CD8-positive, alpha-beta memory T cell (primary cell): ENCODE measurements at regions not wholly inside any gene's neighbourhood (a gene's known extent, or its start where the extent isn't known, plus 50 kb on each side); places are given as distances from the start of the nearest gene placed in this dataset.

Source experiments
- CTCF ChIA-PET: fragments of 350-600 bp; sonication (Branson Sonifier 250); formaldehyde crosslinking; loops from one replicate; lab custom pipeline; 2021; ENCODE audit warnings: antibody characterized with exemption; lab: Charles Lee
- POLR2A ChIA-PET: fragments of 350-600 bp; sonication (Branson Sonifier 250); formaldehyde crosslinking; loops from one replicate; lab custom pipeline; 2021; ENCODE audit warnings: antibody characterized with exemption; lab: Charles Lee
- DNase-seq, 5 donors: peaks; one replicate each; pipeline versions ENCODE4 v3.0.0 to v3.0.0-alpha.2; 2020 to 2022; ENCODE audit warnings: mixed read lengths in 1 of 5
- H3K27ac ChIP-seq: one replicate; pipeline ENCODE4 v1.7.0; 2013; ENCODE audit warnings: low read depth, mild to moderate bottlenecking, low read length, moderate library complexity
- H3K27me3 ChIP-seq: 2 replicates; pipeline ENCODE4 v1.7.0; 2013; ENCODE audit warnings: low read length, mild to moderate bottlenecking; ENCODE audit not compliant: insufficient read depth, poor library complexity, severe bottlenecking
- H3K36me3 ChIP-seq: 2 replicates; pipeline ENCODE4 v1.7.0; 2013; ENCODE audit warnings: mild to moderate bottlenecking, low read length, moderate library complexity; ENCODE audit not compliant: insufficient read depth
- H3K4me1 ChIP-seq: 2 replicates; pipeline ENCODE4 v1.7.0; 2013; ENCODE audit warnings: mild to moderate bottlenecking, low read length, moderate library complexity; ENCODE audit not compliant: insufficient read depth
- H3K4me3 ChIP-seq: 2 replicates; pipeline ENCODE4 v1.7.0; 2013; ENCODE audit warnings: mild to moderate bottlenecking, low read length
- H3K9me3 ChIP-seq: 2 replicates; pipeline ENCODE4 v1.7.0; 2013; ENCODE audit warnings: mild to moderate bottlenecking, low read length
- H3K27ac Mint-ChIP-seq, 8 donors: one replicate each; pipeline ENCODE4 v1.8.0; 2020 to 2021; ENCODE audit warnings: mixed read lengths in 8 of 8, mild to moderate bottlenecking in 6 of 8, inconsistent platforms in 3 of 8, moderate library complexity in 3 of 8
- H3K27me3 Mint-ChIP-seq, 2 donors: one replicate each; pipeline ENCODE4 v1.8.0; 2020 to 2021; ENCODE audit warnings: mixed read lengths in 2 of 2, mild to moderate bottlenecking in 1 of 2, moderate library complexity in 1 of 2
- H3K36me3 Mint-ChIP-seq, 3 donors: one replicate each; pipeline ENCODE4 v1.8.0; 2020 to 2021; ENCODE audit warnings: mixed read lengths in 3 of 3, inconsistent platforms in 1 of 3, mild to moderate bottlenecking in 1 of 3
- H3K4me1 Mint-ChIP-seq, 3 donors: one replicate each; pipeline ENCODE4 v1.8.0; 2020 to 2021; ENCODE audit warnings: mixed read lengths in 3 of 3, inconsistent platforms in 1 of 3, mild to moderate bottlenecking in 1 of 3
- H3K4me3 Mint-ChIP-seq, 7 donors: one replicate each; pipeline ENCODE4 v1.8.0; 2020 to 2021; ENCODE audit warnings: mixed read lengths in 7 of 7, mild to moderate bottlenecking in 6 of 7, moderate library complexity in 4 of 7, inconsistent platforms in 2 of 7
- H3K9me3 Mint-ChIP-seq, 5 donors: one replicate each; pipeline ENCODE4 v1.8.0; 2020 to 2022; ENCODE audit warnings: mixed read lengths in 5 of 5, mild to moderate bottlenecking in 3 of 5, moderate library complexity in 2 of 5, inconsistent platforms in 1 of 5

GRCh38 chr2:188039307-188039706, 252.4 kb upstream of the GULP1 start:
- H3K27ac ChIP-seq, result no peak overlapping the region
- no peaks in the 10 kb centered on the region for H3K4me1 Mint-ChIP-seq
- CTCF ChIA-PET, result no interaction called here
- no peaks in the 10 kb centered on the region for H3K36me3 Mint-ChIP-seq
- H3K4me3 Mint-ChIP-seq, result no peak overlapping the region
- H3K36me3 ChIP-seq, result no peaks in the 10 kb centered on the region
- no peaks in the 10 kb centered on the region for H3K27me3 ChIP-seq
- DNase-seq, result no peak
- no peaks in the 10 kb centered on the region for H3K27me3 Mint-ChIP-seq
- no peaks in the 10 kb centered on the region for H3K9me3 ChIP-seq
- no peak overlapping the region for H3K4me3 ChIP-seq
- no peak overlapping the region for H3K27ac Mint-ChIP-seq
- POLR2A ChIA-PET, result no interaction called here
- H3K4me1 ChIP-seq, result no peaks in the 10 kb centered on the region
- peaks cover 0 to 7% (median 6%) of the 10 kb centered on the region in 5 donors for H3K9me3 Mint-ChIP-seq

DNA sequence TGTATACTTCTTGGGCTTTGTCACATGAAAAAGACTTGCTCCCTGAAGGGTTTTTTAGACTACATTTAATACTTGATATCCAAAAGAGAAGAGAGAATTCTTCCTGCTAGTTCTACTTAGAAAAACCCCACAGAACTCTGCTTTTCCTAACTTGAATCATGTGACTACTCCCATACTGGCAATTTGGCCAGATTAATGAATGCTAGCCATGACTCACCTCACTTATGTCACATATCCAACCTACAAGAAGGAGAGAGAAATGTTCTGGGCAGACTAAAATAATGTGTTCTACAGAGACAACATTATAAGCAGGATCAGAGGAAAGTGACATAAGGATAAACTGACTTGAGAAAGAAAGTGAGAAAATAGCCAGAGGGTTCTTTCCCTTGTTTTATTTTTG, 249.3 kb upstream of the GULP1 start:
- Mint-ChIP-seq H3K27me3 (no peaks in the 10 kb centered on the region), H3K36me3 (no peaks in the 10 kb centered on the region), H3K4me1 (no peaks in the 10 kb centered on the region), H3K27ac (no peak overlapping the region), H3K4me3 (no peak overlapping the region), H3K9me3 (peaks cover 0 to 11% (median 6%) of the 10 kb centered on the region in 5 donors)
- H3K4me1 ChIP-seq, result no peaks in the 10 kb centered on the region
- no peak overlapping the region for H3K4me3 ChIP-seq
- ChIA-PET POLR2A (no interaction called here), CTCF (no interaction called here)
- no peak overlapping the region for H3K27ac ChIP-seq
- H3K27me3 ChIP-seq, result no peaks in the 10 kb centered on the region
- DNase-seq, result no peak
- no peaks in the 10 kb centered on the region for H3K9me3 ChIP-seq
- no peaks in the 10 kb centered on the region for H3K36me3 ChIP-seq

DNA sequence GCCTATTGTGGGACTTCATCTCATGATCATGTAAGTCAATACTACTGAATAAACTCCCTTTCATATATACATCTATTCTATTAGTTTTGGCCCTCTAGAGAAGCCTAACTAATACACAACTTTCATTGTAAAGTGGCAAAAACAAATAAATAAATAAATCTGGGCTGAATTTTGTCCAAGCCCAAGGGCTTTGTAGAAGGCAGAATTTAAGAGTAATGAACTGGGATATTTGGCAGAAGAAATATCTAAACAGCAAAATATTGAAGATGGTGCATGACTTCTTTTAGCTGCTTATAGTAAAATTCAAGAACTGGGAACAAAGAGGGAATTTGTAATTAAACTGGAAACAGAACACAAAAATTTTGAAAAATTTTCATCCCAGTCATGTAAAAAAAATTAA, 246.7 kb upstream of the GULP1 start:
- Mint-ChIP-seq H3K27ac (no peak overlapping the region), H3K9me3 (peaks cover 0 to 11% (median 6%) of the 10 kb centered on the region in 5 donors), H3K4me1 (no peaks in the 10 kb centered on the region), H3K36me3 (no peaks in the 10 kb centered on the region), H3K27me3 (no peaks in the 10 kb centered on the region), H3K4me3 (no peak overlapping the region)
- DNase-seq, result no peak
- Histone ChIP-seq H3K27ac (no peak overlapping the region), H3K27me3 (no peaks in the 10 kb centered on the region), H3K36me3 (no peaks in the 10 kb centered on the region), H3K9me3 (no peaks in the 10 kb centered on the region), H3K4me3 (no peak overlapping the region), H3K4me1 (no peaks in the 10 kb centered on the region)
- CTCF ChIA-PET, result no interaction called here
- POLR2A ChIA-PET, result no interaction called here

- ChIA-PET POLR2A (no interaction called here), CTCF (no interaction called here)
- H3K27me3 ChIP-seq, result no peaks in the 10 kb centered on the region
- Mint-ChIP-seq H3K27me3 (no peaks in the 10 kb centered on the region), H3K4me3 (no peak overlapping the region), H3K36me3 (no peaks in the 10 kb centered on the region), H3K4me1 (no peaks in the 10 kb centered on the region), H3K9me3 (peaks cover 0 to 11% (median 5%) of the 10 kb centered on the region in 5 donors), H3K27ac (no peak overlapping the region)
- H3K4me1 ChIP-seq, result no peaks in the 10 kb centered on the region
- H3K4me3 ChIP-seq, result no peak overlapping the region
- H3K36me3 ChIP-seq, result no peaks in the 10 kb centered on the region
- no peaks in the 10 kb centered on the region for H3K9me3 ChIP-seq
- DNase-seq, result no peak
- H3K27ac ChIP-seq, result no peak overlapping the region
These were observed 245.2 kb upstream of the GULP1 start for GRCh38 chr2:188046437-188046836.

DNA sequence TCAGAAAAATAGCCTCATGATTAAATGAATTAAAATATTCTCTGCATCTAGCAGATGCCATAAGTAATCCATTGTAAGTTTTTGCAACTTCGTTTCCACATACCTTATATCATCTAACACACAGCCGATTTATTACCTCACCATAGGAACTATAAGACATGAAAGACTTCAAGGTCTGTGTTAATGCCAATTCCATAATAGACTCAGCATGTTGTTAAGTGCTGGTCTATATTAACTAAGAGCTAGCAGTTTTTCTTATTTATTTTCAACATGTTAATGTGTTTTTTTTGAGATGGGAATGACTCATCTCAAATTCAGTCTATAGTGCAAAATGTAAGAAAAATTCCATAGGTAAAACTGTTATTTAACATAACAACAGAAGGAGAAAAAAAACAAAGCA, 243.9 kb upstream of the GULP1 start:
- H3K4me1 Mint-ChIP-seq, result no peaks in the 10 kb centered on the region
- no peak overlapping the region for H3K27ac Mint-ChIP-seq
- H3K36me3 Mint-ChIP-seq, result no peaks in the 10 kb centered on the region
- H3K27ac ChIP-seq, result no peak overlapping the region
- no peak overlapping the region for H3K4me3 Mint-ChIP-seq
- DNase-seq, result no peak
- H3K27me3 ChIP-seq, result no peaks in the 10 kb centered on the region
- no peak overlapping the region for H3K4me3 ChIP-seq
- ChIA-PET CTCF (no interaction called here), POLR2A (no interaction called here)
- H3K27me3 Mint-ChIP-seq, result no peaks in the 10 kb centered on the region
- H3K9me3 Mint-ChIP-seq, result peaks cover 0 to 11% (median 5%) of the 10 kb centered on the region in 5 donors
- no peaks in the 10 kb centered on the region for H3K4me1 ChIP-seq
- H3K9me3 ChIP-seq, result no peaks in the 10 kb centered on the region
- no peaks in the 10 kb centered on the region for H3K36me3 ChIP-seq

GRCh38 chr2:188050726-188051125, 240.9 kb upstream of the GULP1 start:
- CTCF ChIA-PET, result no interaction called here
- H3K4me1 Mint-ChIP-seq, result no peaks in the 10 kb centered on the region
- H3K4me3 Mint-ChIP-seq, result no peak overlapping the region

GRCh38 chr2:188051706-188052105, 240.0 kb upstream of the GULP1 start:
- POLR2A ChIA-PET, result no interaction called here

More at GRCh38 chr2:188050726-188051125, 240.9 kb upstream of the GULP1 start:
- Mint-ChIP-seq H3K36me3 (no peaks in the 10 kb centered on the region), H3K27me3 (no peaks in the 10 kb centered on the region), H3K9me3 (peaks cover 0 to 2% (median 0%) of the 10 kb centered on the region in 5 donors), H3K27ac (no peak overlapping the region)
- no peak for DNase-seq
- Histone ChIP-seq H3K9me3 (no peaks in the 10 kb centered on the region), H3K4me1 (no peaks in the 10 kb centered on the region), H3K36me3 (no peaks in the 10 kb centered on the region), H3K27ac (no peak overlapping the region), H3K4me3 (no peak overlapping the region), H3K27me3 (no peaks in the 10 kb centered on the region)
- POLR2A ChIA-PET, result no interaction called here

DNA sequence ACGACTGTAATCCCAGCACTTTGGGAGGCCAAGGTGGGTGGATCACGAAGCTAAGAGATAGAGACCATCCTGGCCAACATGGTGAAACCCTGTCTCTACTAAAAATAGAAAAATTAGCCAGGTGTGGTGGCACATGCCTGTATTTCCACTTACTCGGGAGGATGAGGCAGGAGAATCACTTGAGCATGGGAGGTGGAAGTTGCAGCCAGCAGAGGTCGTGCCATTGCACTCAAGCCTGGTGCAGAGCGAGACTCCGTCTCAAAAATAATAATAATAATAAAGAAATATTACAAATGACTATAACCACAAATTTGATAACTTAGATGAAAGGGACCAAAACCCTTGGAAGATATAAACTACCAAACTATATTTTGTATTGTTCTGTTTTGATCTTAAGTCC, 226.3 kb upstream of the GULP1 start:
- ChIA-PET CTCF (no interaction called here), POLR2A (no interaction called here)
- no peaks in the 10 kb centered on the region for H3K4me1 Mint-ChIP-seq
- Histone ChIP-seq H3K4me3 (no peak overlapping the region), H3K27me3 (no peaks in the 10 kb centered on the region), H3K9me3 (no peaks in the 10 kb centered on the region), H3K27ac (no peak overlapping the region), H3K4me1 (no peaks in the 10 kb centered on the region), H3K36me3 (no peaks in the 10 kb centered on the region)
- H3K36me3 Mint-ChIP-seq, result no peaks in the 10 kb centered on the region
- peaks cover 0 to 12% (median 0%) of the 10 kb centered on the region in 5 donors for H3K9me3 Mint-ChIP-seq
- no peak for DNase-seq
- H3K4me3 Mint-ChIP-seq, result no peak overlapping the region
- H3K27ac Mint-ChIP-seq, result no peak overlapping the region
- H3K27me3 Mint-ChIP-seq, result no peaks in the 10 kb centered on the region

More at GRCh38 chr2:188051706-188052105, 240.0 kb upstream of the GULP1 start:
- Histone ChIP-seq H3K4me1 (no peaks in the 10 kb centered on the region), H3K4me3 (no peak overlapping the region), H3K27me3 (no peaks in the 10 kb centered on the region), H3K36me3 (no peaks in the 10 kb centered on the region), H3K9me3 (no peaks in the 10 kb centered on the region), H3K27ac (no peak overlapping the region)
- H3K4me1 Mint-ChIP-seq, result no peaks in the 10 kb centered on the region
- CTCF ChIA-PET, result no interaction called here
- no peak overlapping the region for H3K4me3 Mint-ChIP-seq
- no peak for DNase-seq
- H3K36me3 Mint-ChIP-seq, result no peaks in the 10 kb centered on the region
- no peak overlapping the region for H3K27ac Mint-ChIP-seq
- peaks cover 0 to 2% (median 0%) of the 10 kb centered on the region in 5 donors for H3K9me3 Mint-ChIP-seq
- no peaks in the 10 kb centered on the region for H3K27me3 Mint-ChIP-seq

DNA sequence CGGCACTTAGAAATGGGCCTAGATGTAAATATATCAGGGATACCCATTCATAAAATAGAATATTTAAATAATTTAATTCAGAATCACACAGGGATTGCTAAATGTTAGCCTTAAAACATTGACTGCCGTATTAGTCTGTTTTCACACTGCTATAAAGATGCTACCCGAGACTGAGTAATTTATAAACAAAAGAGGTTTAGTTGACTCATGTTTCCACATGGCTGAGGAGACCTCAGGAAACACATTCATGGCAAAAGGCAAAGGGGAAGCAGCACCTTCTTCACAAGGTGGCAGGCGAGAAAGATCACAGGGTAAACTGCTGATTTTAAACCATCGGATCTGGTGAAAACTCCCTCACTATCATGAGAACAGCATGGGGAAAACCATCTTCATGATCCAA, 223.6 kb upstream of the GULP1 start:
- H3K36me3 Mint-ChIP-seq, result no peaks in the 10 kb centered on the region
- H3K27ac Mint-ChIP-seq, result peak overlapping the region in 1 of 8 donors; percentile 46
- H3K27me3 Mint-ChIP-seq, result no peaks in the 10 kb centered on the region
- ChIA-PET CTCF (no interaction called here), POLR2A (no interaction called here)
- H3K4me1 ChIP-seq, result no peaks in the 10 kb centered on the region
- H3K9me3 Mint-ChIP-seq, result peaks cover 4 to 25% (median 8%) of the 10 kb centered on the region in 5 donors
- H3K36me3 ChIP-seq, result no peaks in the 10 kb centered on the region
- H3K4me3 ChIP-seq, result no peak overlapping the region
- no peaks in the 10 kb centered on the region for H3K27me3 ChIP-seq
- no peak overlapping the region for H3K27ac ChIP-seq
- no peaks in the 10 kb centered on the region for H3K4me1 Mint-ChIP-seq
- H3K9me3 ChIP-seq, result no peaks in the 10 kb centered on the region
- no peak overlapping the region for H3K4me3 Mint-ChIP-seq
- DNase-seq, result no peak
